ENCODE measurements at regions not wholly inside any gene's neighbourhood (a gene's known extent, or its start where the extent isn't known, plus 50 kb on each side); places are given as distances from the start of the nearest gene placed in this dataset.

GRCh38 chr6:3551716-3552511 lies 95.1 kb upstream of the SLC22A23 start:
- Histone ChIP-seq H3K36me3 (no peaks in the 10 kb centered on the region), H3K27ac (no peak overlapping the region), H3K9me3 (peaks cover 5% of the 10 kb centered on the region), H3K4me3 (ENCODE audit: low read depth in 1 of 2, low read length in 1 of 2) (no peak overlapping the region), H3K4me1 (ENCODE audit: control insufficient read depth in 1 of 2, insufficient read depth in 1 of 2, low read depth in 1 of 2, low read length in 1 of 2) (no peaks in the 10 kb centered on the region), H3K27me3 (no peaks in the 10 kb centered on the region)
- TF ChIP-seq CTCF (IDR thresholded peaks at IDR 0.05): no peak

- Histone ChIP-seq H3K4me1 (ENCODE audit: control insufficient read depth in 1 of 2, insufficient read depth in 1 of 2, low read depth in 1 of 2, low read length in 1 of 2) (no peaks in the 10 kb centered on the region), H3K27me3 (no peaks in the 10 kb centered on the region), H3K36me3 (no peaks in the 10 kb centered on the region), H3K9me3 (peaks cover 5% of the 10 kb centered on the region), H3K27ac (no peak overlapping the region), H3K4me3 (ENCODE audit: low read depth in 1 of 2, low read length in 1 of 2) (no peak overlapping the region)
- no peak for TF ChIP-seq CTCF (IDR thresholded peaks at IDR 0.05)
These were observed 92.6 kb upstream of the SLC22A23 start for GRCh38 chr6:3549314-3549940.

GRCh38 chr6:3546121-3546520 lies 89.3 kb upstream of the SLC22A23 start:
- Histone ChIP-seq H3K9me3 (peaks cover 5% of the 10 kb centered on the region), H3K4me3 (ENCODE audit: low read depth in 1 of 2, low read length in 1 of 2) (no peak overlapping the region), H3K4me1 (ENCODE audit: control insufficient read depth in 1 of 2, insufficient read depth in 1 of 2, low read depth in 1 of 2, low read length in 1 of 2) (no peaks in the 10 kb centered on the region), H3K27me3 (no peaks in the 10 kb centered on the region), H3K36me3 (no peaks in the 10 kb centered on the region), H3K27ac (no peak overlapping the region)
- TF ChIP-seq CTCF (IDR thresholded peaks at IDR 0.05): no peak

- no peak overlapping the region for H3K27ac ChIP-seq
- H3K27me3 ChIP-seq: peaks cover 3% of the 10 kb centered on the region
- TF ChIP-seq CTCF (IDR thresholded peaks at IDR 0.05): no peak
- H3K4me1 ChIP-seq (ENCODE audit: control insufficient read depth in 1 of 2, insufficient read depth in 1 of 2, low read depth in 1 of 2, low read length in 1 of 2): no peaks in the 10 kb centered on the region
- H3K9me3 ChIP-seq: peaks cover 5% of the 10 kb centered on the region
- no peaks in the 10 kb centered on the region for H3K36me3 ChIP-seq
- H3K4me3 ChIP-seq (ENCODE audit: low read depth in 1 of 2, low read length in 1 of 2): no peak overlapping the region
These were observed 88.3 kb upstream of the SLC22A23 start for GRCh38 chr6:3545156-3545555.

GRCh38 chr6:3542032-3542640 lies 85.3 kb upstream of the SLC22A23 start:
- Histone ChIP-seq H3K4me1 (ENCODE audit: control insufficient read depth in 1 of 2, insufficient read depth in 1 of 2, low read depth in 1 of 2, low read length in 1 of 2) (no peaks in the 10 kb centered on the region), H3K27me3 (peaks cover 21% of the 10 kb centered on the region), H3K27ac (no peak overlapping the region), H3K9me3 (no peaks in the 10 kb centered on the region), H3K4me3 (ENCODE audit: low read depth in 1 of 2, low read length in 1 of 2) (no peak overlapping the region), H3K36me3 (no peaks in the 10 kb centered on the region)
- TF ChIP-seq CTCF (IDR thresholded peaks at IDR 0.05): no peak

All from neutrophil (primary cell).